ENCODE measurements at regions not wholly inside any gene's neighbourhood (a gene's known extent, or its start where the extent isn't known, plus 50 kb on each side); places are given as distances from the start of the nearest gene placed in this dataset.

GRCh38 chr20:42020316-42020715, 402.1 kb upstream of the CHD6 start:
- DNase-seq: no peak

- DNase-seq: no peak
Measured at GRCh38 chr20:42018979-42019378, 400.8 kb upstream of the CHD6 start.

- no peak for DNase-seq
Measured at GRCh38 chr20:42010090-42010489, 391.9 kb upstream of the CHD6 start.

- DNase-seq: no peak
Measured at GRCh38 chr20:42007251-42007650, 389.1 kb upstream of the CHD6 start.

GRCh38 chr20:42005211-42005610, 387.0 kb upstream of the CHD6 start:
- DNase-seq: no peak

- no peak for DNase-seq
Measured at GRCh38 chr20:42003380-42003779, 385.2 kb upstream of the CHD6 start.

- no peak for DNase-seq
Measured at GRCh38 chr20:41998539-41999341, 380.6 kb upstream of the CHD6 start.

GRCh38 chr20:41996951-41997350, 378.8 kb upstream of the CHD6 start:
- no peak for DNase-seq

- no peak for DNase-seq
Measured at GRCh38 chr20:41992481-41992880, 374.3 kb upstream of the CHD6 start.

GRCh38 chr20:41991412-41991811, 373.2 kb upstream of the CHD6 start:
- DNase-seq: no peak

- DNase-seq: no peak
Measured at GRCh38 chr20:41989935-41990635, 371.9 kb upstream of the CHD6 start.

GRCh38 chr20:41989039-41989679, 371.0 kb upstream of the CHD6 start:
- DNase-seq: no peak

GRCh38 chr20:41984031-41984430, 365.9 kb upstream of the CHD6 start:
- DNase-seq: no peak

GRCh38 chr20:41983159-41983558, 365.0 kb upstream of the CHD6 start:
- DNase-seq: no peak

GRCh38 chr20:41981746-41982145, 363.6 kb upstream of the CHD6 start:
- no peak for DNase-seq

GRCh38 chr20:41978875-41979274, 360.7 kb upstream of the CHD6 start:
- no peak for DNase-seq

- DNase-seq: no peak
Measured at GRCh38 chr20:41978246-41978790, 360.1 kb upstream of the CHD6 start.

- no peak for DNase-seq
Measured at GRCh38 chr20:41969656-41970055, 351.5 kb upstream of the CHD6 start.

- DNase-seq: no peak
Measured at GRCh38 chr20:41960166-41960565, 342.0 kb upstream of the CHD6 start.

GRCh38 chr20:41958391-41958790, 340.2 kb upstream of the CHD6 start:
- no peak for DNase-seq

- DNase-seq: no peak
Measured at GRCh38 chr20:41956338-41957074, 338.3 kb upstream of the CHD6 start.

GRCh38 chr20:41952166-41952565, 334.0 kb upstream of the CHD6 start:
- DNase-seq: no peak
